SK-N-SH (cell line): ENCODE measurements at regions not wholly inside any gene's neighbourhood (a gene's known extent, or its start where the extent isn't known, plus 50 kb on each side); places are given as distances from the start of the nearest gene placed in this dataset.

ENCODE experiments used
- CTCF ChIP-seq: fragments of 200-600 bp; sonication (generic); IDR thresholded peaks from 2 replicates; pipeline ENCODE4 v1.6.1; 2017; ENCODE audit warnings: antibody characterized with exemption, mild to moderate bottlenecking, moderate library complexity
- NFIC ChIP-seq: IDR thresholded peaks from 2 replicates; pipeline ENCODE4 v1.4.0; 2012; ENCODE audit warnings: borderline replicate concordance
- RAD21 ChIP-seq: IDR thresholded peaks from 2 replicates; pipeline ENCODE4 v1.6.1; 2012; ENCODE audit warnings: mild to moderate bottlenecking, low read length
- REST ChIP-seq: IDR thresholded peaks from 2 replicates; pipeline ENCODE4 v1.6.1; 2012; ENCODE audit warnings: mild to moderate bottlenecking, low read depth, low read length, moderate library complexity

GRCh38 chrX:83160096-83160495, 348.0 kb upstream of the POU3F4 start:
- no peak for TF ChIP-seq CTCF
- TF ChIP-seq NFIC = no peak
- TF ChIP-seq RAD21 = no peak
- no peak for TF ChIP-seq REST
